K562 (cell line): ENCODE measurements at regions not wholly inside any gene's neighbourhood (a gene's known extent, or its start where the extent isn't known, plus 50 kb on each side); places are given as distances from the start of the nearest gene placed in this dataset.

Experiments used
- ATAC-seq: fragments of 200-7000 bp; cut with Tn5 transposase; 3 replicates; pipeline ENCODE4 v1.9.1; 2020; ENCODE audit warnings: moderate library complexity
- BruUV-seq: library from RNA; stranded (reverse); fragments of 400-500 nt; replicated peaks from 2 replicates; lab custom pipeline; 2021; lab: Mats Ljungman, UMichigan
- CTCF ChIA-PET: fragments of 300-600 bp; formaldehyde crosslinking; extraction: SDS; loops from one replicate; lab custom pipeline; 2021; ENCODE audit warnings: low intra/inter-chr PET ratio; lab: Yijun Ruan, JAX
- POLR2A ChIA-PET: fragments of 300-600, 350-650 bp; sonication (Branson Sonifier 250); formaldehyde crosslinking; extraction: SDS; loops from one replicate; lab custom pipeline; 2021; ENCODE audit warnings: antibody characterized with exemption, inconsistent platforms; lab: Yijun Ruan, JAX
- DNase-seq, 4 experiments: peaks; one replicate each; pipeline versions ENCODE4 v3.0.0 to v3.0.0-alpha.2; 2011 to 2018; ENCODE audit warnings: low spot score in 3 of 4, mixed read lengths in 3 of 4; ENCODE audit errors: extremely low read depth in 1 of 4
- FAIRE-seq: peaks from 2 replicates; lab custom pipeline; 2011; peaks lifted over from hg19 to GRCh38; lab: Jason Lieb, UNC
- H2AFZ ChIP-seq: 2 replicates; pipeline ENCODE4 v1.6.0; 2011; ENCODE audit warnings: low read depth, low read length, control low read depth, inconsistent platforms
- H3K27ac ChIP-seq: fragments of 200-600 bp; 3 replicates; pipeline ENCODE4 v1.8.0; 2011; ENCODE audit warnings: low read depth, mild to moderate bottlenecking, control low read depth, inconsistent platforms, low read length, moderate library complexity, mixed read lengths; ENCODE audit errors: extremely low read depth
- H3K27me3 ChIP-seq, 2 experiments: fragments of 300-600 bp in 1 of 2; 2 replicates in 1 of 2; 3 replicates in 1 of 2; pipeline versions ENCODE4 v1.6.0 to v1.8.0; 2011; ENCODE audit warnings: inconsistent platforms in 2 of 2, low read length in 2 of 2, mild to moderate bottlenecking in 1 of 2, mixed read lengths in 1 of 2, moderate library complexity in 1 of 2; ENCODE audit not compliant: control insufficient read depth in 2 of 2, insufficient read depth in 2 of 2
- H3K36me3 ChIP-seq: fragments of 300-600 bp; 3 replicates; pipeline ENCODE4 v1.8.0; 2011; ENCODE audit warnings: mild to moderate bottlenecking, low read length, inconsistent platforms; ENCODE audit not compliant: control insufficient read depth, insufficient read depth
- H3K4me1 ChIP-seq, 2 experiments: fragments of 200-600 bp in 1 of 2; replicated peaks in 1 of 2; 2 replicates in 1 of 2; 3 replicates in 1 of 2; pipeline versions ENCODE4 v1.5.1 to v1.8.0; 2011; ENCODE audit warnings: inconsistent platforms in 2 of 2, low read length in 2 of 2, mild to moderate bottlenecking in 1 of 2, mixed read lengths in 1 of 2, moderate library complexity in 1 of 2; ENCODE audit not compliant: control insufficient read depth in 2 of 2, insufficient read depth in 2 of 2
- H3K4me2 ChIP-seq: 2 replicates; pipeline ENCODE4 v1.6.1; 2011; ENCODE audit warnings: low read length, control low read depth, inconsistent platforms, mixed read lengths; ENCODE audit not compliant: insufficient read depth
- H3K4me3 ChIP-seq: fragments of 200-600 bp; sonication (generic), shearing (Covaris generic); 2 replicates; pipeline ENCODE4 v1.5.1; 2016; ENCODE audit warnings: control low read depth, inconsistent platforms
- H3K79me2 ChIP-seq: fragments of 200-600 bp; 3 replicates; pipeline ENCODE4 v1.8.0; 2011; ENCODE audit warnings: low read length, inconsistent platforms; ENCODE audit not compliant: control insufficient read depth, insufficient read depth
- H3K9ac ChIP-seq, 2 experiments: 2 replicates each; pipeline versions ENCODE4 v1.6.0 to v1.6.1; 2011; ENCODE audit warnings: low read depth in 2 of 2, low read length in 2 of 2, control low read depth in 1 of 2, inconsistent platforms in 1 of 2, mild to moderate bottlenecking in 1 of 2, mixed read lengths in 1 of 2; ENCODE audit not compliant: insufficient read depth in 1 of 2
- H3K9me1 ChIP-seq: one replicate; pipeline ENCODE4 v1.6.0; 2011; ENCODE audit warnings: inconsistent platforms, mild to moderate bottlenecking, low read length, moderate library complexity; ENCODE audit not compliant: control insufficient read depth, insufficient read depth
- H3K9me3 ChIP-seq: replicated peaks from 2 replicates; pipeline ENCODE4 v1.5.1; 2011; ENCODE audit warnings: low read depth, low read length, inconsistent platforms; ENCODE audit not compliant: control insufficient read depth, insufficient read depth
- H4K20me1 ChIP-seq: replicated peaks from 2 replicates; pipeline ENCODE4 v1.6.1; 2011; ENCODE audit warnings: low read length, inconsistent platforms, mixed read lengths; ENCODE audit not compliant: control insufficient read depth, insufficient read depth
- ATF7 ChIP-seq: fragments of 450-650 bp; IDR thresholded peaks from 2 replicates; pipeline ENCODE4 v1.7.1; 2014; ENCODE audit warnings: mild to moderate bottlenecking, moderate library complexity
- CGGBP1 ChIP-seq: fragments of 250-450 bp; sonication (Bioruptor Pico); IDR thresholded peaks from 2 replicates; pipeline ENCODE4 v1.9.0; 2021; ENCODE audit warnings: mild to moderate bottlenecking
- ELF2 ChIP-seq: fragments of 250-450 bp; sonication (Bioruptor Pico); IDR thresholded peaks from 2 replicates; pipeline ENCODE4 v1.5.0; 2021; ENCODE audit warnings: mild to moderate bottlenecking
- GATA2 ChIP-seq: sonication (generic); formaldehyde crosslinking; IDR thresholded peaks from 2 replicates; pipeline ENCODE4 v1.4.0; 2020; ENCODE audit warnings: mild to moderate bottlenecking, missing genetic modification reagents
- HNRNPUL1 ChIP-seq: fragments of 200-400 bp; formaldehyde crosslinking; IDR thresholded peaks from 2 replicates; pipeline ENCODE4 v1.6.1; 2017; ENCODE audit warnings: low read length
- KLF13 ChIP-seq: fragments of 450-650 bp; IDR thresholded peaks from 2 replicates; pipeline ENCODE4 v1.6.1; 2016; ENCODE audit warnings: missing genetic modification characterization, low read depth, mild to moderate bottlenecking, missing compliant biosample characterization, moderate library complexity, borderline replicate concordance
- MEIS2 ChIP-seq: fragments of 450-650 bp; IDR thresholded peaks from 2 replicates; pipeline ENCODE4 v1.6.1; 2014; ENCODE audit warnings: mild to moderate bottlenecking; ENCODE audit not compliant: partially characterized antibody
- NR0B1 ChIP-seq: fragments of 450-650 bp; IDR thresholded peaks from one replicate; pipeline ENCODE4 v1.6.1; 2018; ENCODE audit warnings: mild to moderate bottlenecking, moderate library complexity; ENCODE audit not compliant: partially characterized antibody
- PRPF4 ChIP-seq: fragments of 200-400 bp; formaldehyde crosslinking; IDR thresholded peaks from one replicate; pipeline ENCODE4 v1.6.1; 2017; ENCODE audit warnings: low read length, low read depth, mild to moderate bottlenecking; ENCODE audit not compliant: insufficient read depth, poor library complexity, severe bottlenecking
- RAD51 ChIP-seq: fragments of 450-650 bp; IDR thresholded peaks from 2 replicates; pipeline ENCODE4 v1.7.1; 2016; ENCODE audit warnings: low read depth, mild to moderate bottlenecking, borderline replicate concordance
- RBM39 ChIP-seq: fragments of 200-400 bp; formaldehyde crosslinking; optimal IDR thresholded peaks from 2 replicates; pipeline ENCODE3; 2018; ENCODE audit warnings: low read depth, low read length
- RCOR1 ChIP-seq, 2 experiments: IDR thresholded peaks; 2 replicates each; pipeline ENCODE4 v1.6.1; 2012; ENCODE audit warnings: low read depth in 2 of 2, low read length in 2 of 2, borderline replicate concordance in 1 of 2, improper control_type of control experiment in 1 of 2
- SLC30A9 ChIP-seq: fragments of 250-450 bp; sonication (Bioruptor Pico); IDR thresholded peaks from 2 replicates; pipeline ENCODE4 v1.8.0; 2022; ENCODE audit warnings: mild to moderate bottlenecking, moderate library complexity
- SMAD1 ChIP-seq: fragments of 150-350 bp; IDR thresholded peaks from 2 replicates; pipeline ENCODE4 v1.6.1; 2014; ENCODE audit warnings: low read length, low read depth; ENCODE audit not compliant: partially characterized antibody
- ZNF584 ChIP-seq: fragments of 200-800 bp; sonication (Bioruptor generic); IDR thresholded peaks from 2 replicates; pipeline ENCODE4 v1.6.1; 2016; ENCODE audit warnings: low read depth, mild to moderate bottlenecking, missing genetic modification characterization, missing compliant biosample characterization
- in situ Hi-C: fragments of 300-500 bp; cut with MboI; formaldehyde crosslinking; loops from 4 replicates; pipeline ENCODE4 v1.15.0; 2018; ENCODE audit warnings: inconsistent platforms, mixed read lengths
- intact Hi-C: fragments of 100-400 bp; cut with micrococcal nuclease; formaldehyde crosslinking; loops from 2 replicates; pipeline ENCODE4 v1.14.2; 2022
- TF ChIP-seq, protein P1 (sequence below): fragments of 250-450 bp; sonication (Bioruptor Pico); IDR thresholded peaks from 2 replicates; pipeline ENCODE4 v1.8.0; 2022; ENCODE audit warnings: inconsistent platforms
- TF ChIP-seq, protein P2 (sequence below): fragments of 250-450 bp; sonication (Bioruptor Pico); IDR thresholded peaks from 2 replicates; pipeline ENCODE4 v1.8.0; 2021; ENCODE audit warnings: mild to moderate bottlenecking, moderate library complexity
- TF ChIP-seq, protein P3 (sequence below): fragments of 250-450 bp; sonication (Bioruptor Pico); IDR thresholded peaks from 2 replicates; pipeline ENCODE4 v1.8.0; 2022; ENCODE audit warnings: inconsistent platforms, mild to moderate bottlenecking, moderate library complexity, borderline replicate concordance

GRCh38 chr14:86708846-86709339, 1178.9 kb downstream of the FLRT2 start:
- H3K9me3 ChIP-seq, result no peaks in the 10 kb centered on the region
- H3K27me3 ChIP-seq, result no peaks in the 10 kb centered on the region
- H3K9ac ChIP-seq, result no peak overlapping the region
- H3K36me3 ChIP-seq, result no peaks in the 10 kb centered on the region
- DNase-seq, result no peak
- CTCF ChIA-PET, result interaction anchor here (0.6 kb wide), 1 partner anchor 1386 kb away, joined by 3 read pairs; no protein-coding TSS in a partner anchor
- TF ChIP-seq CGGBP1, result no peak
- TF ChIP-seq HNRNPUL1, result no peak
- TF ChIP-seq, protein P1, sequence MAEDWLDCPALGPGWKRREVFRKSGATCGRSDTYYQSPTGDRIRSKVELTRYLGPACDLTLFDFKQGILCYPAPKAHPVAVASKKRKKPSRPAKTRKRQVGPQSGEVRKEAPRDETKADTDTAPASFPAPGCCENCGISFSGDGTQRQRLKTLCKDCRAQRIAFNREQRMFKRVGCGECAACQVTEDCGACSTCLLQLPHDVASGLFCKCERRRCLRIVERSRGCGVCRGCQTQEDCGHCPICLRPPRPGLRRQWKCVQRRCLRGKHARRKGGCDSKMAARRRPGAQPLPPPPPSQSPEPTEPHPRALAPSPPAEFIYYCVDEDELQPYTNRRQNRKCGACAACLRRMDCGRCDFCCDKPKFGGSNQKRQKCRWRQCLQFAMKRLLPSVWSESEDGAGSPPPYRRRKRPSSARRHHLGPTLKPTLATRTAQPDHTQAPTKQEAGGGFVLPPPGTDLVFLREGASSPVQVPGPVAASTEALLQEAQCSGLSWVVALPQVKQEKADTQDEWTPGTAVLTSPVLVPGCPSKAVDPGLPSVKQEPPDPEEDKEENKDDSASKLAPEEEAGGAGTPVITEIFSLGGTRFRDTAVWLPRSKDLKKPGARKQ (CRISPR knock-in tag), result no peak
- no peak for TF ChIP-seq SLC30A9
- TF ChIP-seq, protein P2, sequence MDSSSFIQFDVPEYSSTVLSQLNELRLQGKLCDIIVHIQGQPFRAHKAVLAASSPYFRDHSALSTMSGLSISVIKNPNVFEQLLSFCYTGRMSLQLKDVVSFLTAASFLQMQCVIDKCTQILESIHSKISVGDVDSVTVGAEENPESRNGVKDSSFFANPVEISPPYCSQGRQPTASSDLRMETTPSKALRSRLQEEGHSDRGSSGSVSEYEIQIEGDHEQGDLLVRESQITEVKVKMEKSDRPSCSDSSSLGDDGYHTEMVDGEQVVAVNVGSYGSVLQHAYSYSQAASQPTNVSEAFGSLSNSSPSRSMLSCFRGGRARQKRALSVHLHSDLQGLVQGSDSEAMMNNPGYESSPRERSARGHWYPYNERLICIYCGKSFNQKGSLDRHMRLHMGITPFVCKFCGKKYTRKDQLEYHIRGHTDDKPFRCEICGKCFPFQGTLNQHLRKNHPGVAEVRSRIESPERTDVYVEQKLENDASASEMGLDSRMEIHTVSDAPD (CRISPR knock-in tag), result no peak
- TF ChIP-seq RBM39, result no peak
- no peak for TF ChIP-seq GATA2 (CRISPR knock-in tag)
- no peak for TF ChIP-seq NR0B1
- no peak for TF ChIP-seq PRPF4
- TF ChIP-seq ZNF584 (CRISPR knock-in tag), result no peak
- TF ChIP-seq ATF7, result no peak
- TF ChIP-seq, protein P3, sequence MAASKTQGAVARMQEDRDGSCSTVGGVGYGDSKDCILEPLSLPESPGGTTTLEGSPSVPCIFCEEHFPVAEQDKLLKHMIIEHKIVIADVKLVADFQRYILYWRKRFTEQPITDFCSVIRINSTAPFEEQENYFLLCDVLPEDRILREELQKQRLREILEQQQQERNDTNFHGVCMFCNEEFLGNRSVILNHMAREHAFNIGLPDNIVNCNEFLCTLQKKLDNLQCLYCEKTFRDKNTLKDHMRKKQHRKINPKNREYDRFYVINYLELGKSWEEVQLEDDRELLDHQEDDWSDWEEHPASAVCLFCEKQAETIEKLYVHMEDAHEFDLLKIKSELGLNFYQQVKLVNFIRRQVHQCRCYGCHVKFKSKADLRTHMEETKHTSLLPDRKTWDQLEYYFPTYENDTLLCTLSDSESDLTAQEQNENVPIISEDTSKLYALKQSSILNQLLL, result no peak
- TF ChIP-seq MEIS2, result no peak
- no peak for TF ChIP-seq RCOR1 (IDR thresholded peaks at IDR 0.05; ENCODE audit: borderline replicate concordance in 1 of 2, low read depth in 2 of 2, low read length in 2 of 2)
- no peak for TF ChIP-seq SMAD1
- TF ChIP-seq RAD51, result no peak
- no peak for TF ChIP-seq KLF13 (tag)
- TF ChIP-seq ELF2 (CRISPR knock-in tag), result no peak
- TF ChIP-seq, all 486 proteins: peak for 0
- H3K27ac ChIP-seq, result no peak overlapping the region
- POLR2A ChIA-PET, result no interaction called here
- BruUV-seq, result no TSS peak
- intact Hi-C loops (no loop called here), in situ Hi-C loops (no loop called here)
- no peak overlapping the region for H3K4me2 ChIP-seq
- FAIRE-seq (no peak), ATAC-seq (no peak)
- no peaks in the 10 kb centered on the region for H3K79me2 ChIP-seq
- no peak overlapping the region for H2AFZ ChIP-seq
- H3K4me3 ChIP-seq, result no peak overlapping the region
- H3K4me1 ChIP-seq, result no peaks in the 10 kb centered on the region
- no peaks in the 10 kb centered on the region for H3K9me1 ChIP-seq
- no peaks in the 10 kb centered on the region for H4K20me1 ChIP-seq
